AG10803 (cell line): ENCODE measurements at regions not wholly inside any gene's neighbourhood (a gene's known extent, or its start where the extent isn't known, plus 50 kb on each side); places are given as distances from the start of the nearest gene placed in this dataset.

ENCODE experiments used
- DNase-seq: peaks from one replicate; pipeline ENCODE4 v3.0.0; 2010; ENCODE audit warnings: low read depth
- H3K4me3 ChIP-seq: 2 replicates; pipeline ENCODE4 v1.5.1; 2011; ENCODE audit warnings: mild to moderate bottlenecking, low read length, control low read depth
- CTCF ChIP-seq: conservative IDR thresholded peaks from 2 replicates; pipeline ENCODE4 v1.5.1; 2011; ENCODE audit warnings: mild to moderate bottlenecking, low read length, control low read depth, inconsistent platforms

- TF ChIP-seq CTCF: no peak
- DNase-seq: peak; percentile 35
- no peak overlapping the region for H3K4me3 ChIP-seq
Measured at GRCh38 chr1:201741763-201742342, 87.1 kb upstream of the IPO9 start.

- H3K4me3 ChIP-seq: no peak overlapping the region
- TF ChIP-seq CTCF: no peak
- peak; percentile 65 for DNase-seq
Measured at GRCh38 chr1:201742476-201742875, 86.5 kb upstream of the IPO9 start.

GRCh38 chr1:201742955-201743805, 85.8 kb upstream of the IPO9 start:
- TF ChIP-seq CTCF: no peak
- no peak overlapping the region for H3K4me3 ChIP-seq
- peak; percentile 71 for DNase-seq

GRCh38 chr1:201745023-201745422, 83.9 kb upstream of the IPO9 start:
- TF ChIP-seq CTCF: no peak

GRCh38 chr1:201746156-201746555, 82.8 kb upstream of the IPO9 start:
- no peak for TF ChIP-seq CTCF
- no peak overlapping the region for H3K4me3 ChIP-seq
- DNase-seq: no peak

More at GRCh38 chr1:201745023-201745422, 83.9 kb upstream of the IPO9 start:
- no peak overlapping the region for H3K4me3 ChIP-seq
- DNase-seq: peak; percentile 79

- TF ChIP-seq CTCF: no peak
- no peak overlapping the region for H3K4me3 ChIP-seq
- no peak for DNase-seq
Measured at GRCh38 chr1:201747261-201747660, 81.7 kb upstream of the IPO9 start.

GRCh38 chr1:201748335-201748734, 80.6 kb upstream of the IPO9 start:
- no peak overlapping the region for H3K4me3 ChIP-seq
- DNase-seq: peak; percentile 94
- no peak for TF ChIP-seq CTCF
